Ovary (tissue), 3 donors: ENCODE measurements at regions not wholly inside any gene's neighbourhood (a gene's known extent, or its start where the extent isn't known, plus 50 kb on each side); places are given as distances from the start of the nearest gene placed in this dataset.

Experiments
- POLR2A ChIP-seq: fragments of 450-650 bp; IDR thresholded peaks from one replicate; pipeline ENCODE4 v1.6.1; 2017; ENCODE audit warnings: antibody characterized with exemption, mild to moderate bottlenecking, moderate library complexity
- TF ChIP-seq, protein P1 (sequence below), 3 donors: fragments of 450-650 bp in 2 of 3; fragments of 200-600 bp in 1 of 3; IDR thresholded peaks; one replicate each; pipeline versions ENCODE4 v1.5.1 to v1.8.0; 2016 to 2022; ENCODE audit warnings: antibody characterized with exemption in 3 of 3, mild to moderate bottlenecking in 1 of 3
- donor health status: DM: no; HTN: no; CAD: no.

DNA sequence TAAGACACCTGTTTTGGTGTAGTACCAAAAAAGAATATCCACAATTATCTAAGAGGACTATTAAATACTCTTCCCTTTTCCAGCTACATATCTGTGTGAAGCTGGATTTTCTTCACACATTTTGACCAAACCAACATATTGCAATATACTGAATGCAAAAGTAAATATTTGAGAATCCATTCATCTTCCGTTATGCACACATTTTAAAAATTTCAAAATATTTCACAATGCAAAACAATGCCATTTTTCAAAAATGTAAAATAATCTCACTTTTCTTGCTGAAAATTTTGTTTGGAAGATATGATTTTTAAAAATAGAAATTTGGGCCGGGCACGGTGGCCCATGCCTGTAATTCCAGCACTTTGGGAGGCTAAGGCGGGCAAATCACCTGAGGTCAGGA is 133.9 kb upstream of the FUT8 start:
- TF ChIP-seq POLR2A, result no peak
- TF ChIP-seq, protein P1, sequence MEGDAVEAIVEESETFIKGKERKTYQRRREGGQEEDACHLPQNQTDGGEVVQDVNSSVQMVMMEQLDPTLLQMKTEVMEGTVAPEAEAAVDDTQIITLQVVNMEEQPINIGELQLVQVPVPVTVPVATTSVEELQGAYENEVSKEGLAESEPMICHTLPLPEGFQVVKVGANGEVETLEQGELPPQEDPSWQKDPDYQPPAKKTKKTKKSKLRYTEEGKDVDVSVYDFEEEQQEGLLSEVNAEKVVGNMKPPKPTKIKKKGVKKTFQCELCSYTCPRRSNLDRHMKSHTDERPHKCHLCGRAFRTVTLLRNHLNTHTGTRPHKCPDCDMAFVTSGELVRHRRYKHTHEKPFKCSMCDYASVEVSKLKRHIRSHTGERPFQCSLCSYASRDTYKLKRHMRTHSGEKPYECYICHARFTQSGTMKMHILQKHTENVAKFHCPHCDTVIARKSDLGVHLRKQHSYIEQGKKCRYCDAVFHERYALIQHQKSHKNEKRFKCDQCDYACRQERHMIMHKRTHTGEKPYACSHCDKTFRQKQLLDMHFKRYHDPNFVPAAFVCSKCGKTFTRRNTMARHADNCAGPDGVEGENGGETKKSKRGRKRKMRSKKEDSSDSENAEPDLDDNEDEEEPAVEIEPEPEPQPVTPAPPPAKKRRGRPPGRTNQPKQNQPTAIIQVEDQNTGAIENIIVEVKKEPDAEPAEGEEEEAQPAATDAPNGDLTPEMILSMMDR (IDR thresholded peaks at IDR 0.05), result no peak
